ENCODE measurements at regions not wholly inside any gene's neighbourhood (a gene's known extent, or its start where the extent isn't known, plus 50 kb on each side); places are given as distances from the start of the nearest gene placed in this dataset.

DNA sequence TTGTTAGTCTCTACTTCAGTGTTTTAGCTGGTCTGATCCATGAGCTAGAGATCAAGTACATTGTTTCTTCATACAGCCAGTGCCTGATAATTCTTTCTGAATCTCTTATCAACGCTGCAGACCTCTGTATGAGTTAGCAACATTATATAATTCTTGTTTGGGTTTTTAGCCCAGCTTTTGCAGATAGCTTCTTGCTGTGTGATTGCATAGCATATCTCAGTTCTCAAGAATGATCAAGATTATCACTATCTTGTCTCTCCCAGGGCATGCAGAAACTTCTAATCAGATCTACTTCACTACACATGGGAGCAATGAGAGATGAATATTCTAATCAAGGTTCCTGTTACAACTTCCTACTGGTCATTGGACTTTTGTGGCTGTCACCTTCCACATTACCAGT is 158.3 kb downstream of the FAM174A start:
- no peaks in the 10 kb centered on the region for H3K9me3 ChIP-seq (ENCODE audit: severe bottlenecking)
- H3K4me1 ChIP-seq (ENCODE audit: insufficient read depth, poor library complexity, severe bottlenecking), result peaks cover 6% of the 10 kb centered on the region
- H3K4me3 ChIP-seq (ENCODE audit: severe bottlenecking), result no peak overlapping the region
- TF ChIP-seq, protein P1, sequence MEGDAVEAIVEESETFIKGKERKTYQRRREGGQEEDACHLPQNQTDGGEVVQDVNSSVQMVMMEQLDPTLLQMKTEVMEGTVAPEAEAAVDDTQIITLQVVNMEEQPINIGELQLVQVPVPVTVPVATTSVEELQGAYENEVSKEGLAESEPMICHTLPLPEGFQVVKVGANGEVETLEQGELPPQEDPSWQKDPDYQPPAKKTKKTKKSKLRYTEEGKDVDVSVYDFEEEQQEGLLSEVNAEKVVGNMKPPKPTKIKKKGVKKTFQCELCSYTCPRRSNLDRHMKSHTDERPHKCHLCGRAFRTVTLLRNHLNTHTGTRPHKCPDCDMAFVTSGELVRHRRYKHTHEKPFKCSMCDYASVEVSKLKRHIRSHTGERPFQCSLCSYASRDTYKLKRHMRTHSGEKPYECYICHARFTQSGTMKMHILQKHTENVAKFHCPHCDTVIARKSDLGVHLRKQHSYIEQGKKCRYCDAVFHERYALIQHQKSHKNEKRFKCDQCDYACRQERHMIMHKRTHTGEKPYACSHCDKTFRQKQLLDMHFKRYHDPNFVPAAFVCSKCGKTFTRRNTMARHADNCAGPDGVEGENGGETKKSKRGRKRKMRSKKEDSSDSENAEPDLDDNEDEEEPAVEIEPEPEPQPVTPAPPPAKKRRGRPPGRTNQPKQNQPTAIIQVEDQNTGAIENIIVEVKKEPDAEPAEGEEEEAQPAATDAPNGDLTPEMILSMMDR (IDR thresholded peaks at IDR 0.05; ENCODE audit: poor library complexity, severe bottlenecking), result no peak
- no peak for ATAC-seq (ENCODE audit: low read depth)
- no peaks in the 10 kb centered on the region for H3K27me3 ChIP-seq (ENCODE audit: insufficient read depth, poor library complexity, severe bottlenecking)
- no peak overlapping the region for H3K27ac ChIP-seq (ENCODE audit: poor library complexity, severe bottlenecking)
- no peak for DNase-seq (ENCODE audit: low spot score)
- H3K36me3 ChIP-seq (ENCODE audit: low read depth), result no peaks in the 10 kb centered on the region

DNA sequence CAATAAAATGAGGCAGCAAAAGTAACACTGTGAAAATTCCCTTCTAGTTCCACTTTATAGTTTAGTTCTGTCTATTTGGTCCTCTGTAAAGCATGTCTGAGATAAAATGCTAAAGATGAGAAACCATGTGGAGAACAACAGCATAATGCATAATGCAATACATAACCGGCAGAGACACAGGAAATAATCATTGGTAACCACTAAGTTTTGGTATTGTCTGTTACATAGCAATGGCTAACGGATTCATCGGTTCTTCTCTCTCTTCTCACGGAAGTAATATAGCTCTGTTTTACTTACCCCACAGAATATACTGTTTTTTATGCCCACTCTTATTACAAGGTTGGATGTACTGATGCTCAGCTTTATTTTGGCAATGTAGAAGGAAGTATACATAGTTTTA is 158.9 kb downstream of the FAM174A start:
- Histone ChIP-seq H3K27ac (ENCODE audit: poor library complexity, severe bottlenecking) (no peak overlapping the region), H3K4me3 (ENCODE audit: severe bottlenecking) (no peak overlapping the region), H3K36me3 (ENCODE audit: low read depth) (no peaks in the 10 kb centered on the region), H3K9me3 (ENCODE audit: severe bottlenecking) (no peaks in the 10 kb centered on the region), H3K27me3 (ENCODE audit: insufficient read depth, poor library complexity, severe bottlenecking) (no peaks in the 10 kb centered on the region), H3K4me1 (ENCODE audit: insufficient read depth, poor library complexity, severe bottlenecking) (peaks cover 6% of the 10 kb centered on the region)
- no peak for ATAC-seq (ENCODE audit: low read depth)
- no peak for DNase-seq (ENCODE audit: low spot score)
- TF ChIP-seq, protein P1 (IDR thresholded peaks at IDR 0.05; ENCODE audit: poor library complexity, severe bottlenecking), result no peak

- no peaks in the 10 kb centered on the region for H3K4me1 ChIP-seq (ENCODE audit: insufficient read depth, poor library complexity, severe bottlenecking)
- no peak overlapping the region for H3K4me3 ChIP-seq (ENCODE audit: severe bottlenecking)
- no peaks in the 10 kb centered on the region for H3K27me3 ChIP-seq (ENCODE audit: insufficient read depth, poor library complexity, severe bottlenecking)
- ATAC-seq (ENCODE audit: low read depth) (no peak), DNase-seq (ENCODE audit: low spot score) (no peak)
- no peak overlapping the region for H3K27ac ChIP-seq (ENCODE audit: poor library complexity, severe bottlenecking)
- TF ChIP-seq, protein P1 (IDR thresholded peaks at IDR 0.05; ENCODE audit: poor library complexity, severe bottlenecking), result peak; percentile 33
- no peaks in the 10 kb centered on the region for H3K9me3 ChIP-seq (ENCODE audit: severe bottlenecking)
- no peaks in the 10 kb centered on the region for H3K36me3 ChIP-seq (ENCODE audit: low read depth)
These were observed 162.8 kb downstream of the FAM174A start for GRCh38 chr5:100697970-100698369.

GRCh38 chr5:100706776-100707175 is 171.6 kb downstream of the FAM174A start:
- Histone ChIP-seq H3K9me3 (ENCODE audit: severe bottlenecking) (no peaks in the 10 kb centered on the region), H3K4me3 (ENCODE audit: severe bottlenecking) (no peak overlapping the region), H3K27me3 (ENCODE audit: insufficient read depth, poor library complexity, severe bottlenecking) (no peaks in the 10 kb centered on the region), H3K36me3 (ENCODE audit: low read depth) (no peaks in the 10 kb centered on the region), H3K27ac (ENCODE audit: poor library complexity, severe bottlenecking) (no peak overlapping the region), H3K4me1 (ENCODE audit: insufficient read depth, poor library complexity, severe bottlenecking) (no peaks in the 10 kb centered on the region)
- DNase-seq (ENCODE audit: low spot score), result no peak
- TF ChIP-seq, protein P1 (IDR thresholded peaks at IDR 0.05; ENCODE audit: poor library complexity, severe bottlenecking), result peak; percentile 55
- peak; percentile 64; the same call in 1 of the 3 replicates for ATAC-seq (ENCODE audit: low read depth)

- TF ChIP-seq, protein P1 (IDR thresholded peaks at IDR 0.05; ENCODE audit: poor library complexity, severe bottlenecking), result no peak
- ATAC-seq (ENCODE audit: low read depth) (no peak), DNase-seq (ENCODE audit: low spot score) (no peak)
- Histone ChIP-seq H3K4me1 (ENCODE audit: insufficient read depth, poor library complexity, severe bottlenecking) (no peaks in the 10 kb centered on the region), H3K36me3 (ENCODE audit: low read depth) (no peaks in the 10 kb centered on the region), H3K9me3 (ENCODE audit: severe bottlenecking) (no peaks in the 10 kb centered on the region), H3K27ac (ENCODE audit: poor library complexity, severe bottlenecking) (no peak overlapping the region), H3K4me3 (ENCODE audit: severe bottlenecking) (no peak overlapping the region), H3K27me3 (ENCODE audit: insufficient read depth, poor library complexity, severe bottlenecking) (no peaks in the 10 kb centered on the region)
These were observed 173.5 kb downstream of the FAM174A start for GRCh38 chr5:100708645-100709171.
